ENCODE measurements at regions not wholly inside any gene's neighbourhood (a gene's known extent, or its start where the extent isn't known, plus 50 kb on each side); places are given as distances from the start of the nearest gene placed in this dataset.

- Histone ChIP-seq H3K9me3 (replicated peaks; ENCODE audit: control insufficient read depth, insufficient read depth, low read depth, low read length) (no peaks in the 10 kb centered on the region), H3K9me1 (ENCODE audit: control insufficient read depth, insufficient read depth, low read length) (no peaks in the 10 kb centered on the region), H3K27ac (ENCODE audit: extremely low read depth, low read depth, low read length) (no peak overlapping the region), H4K20me1 (replicated peaks; ENCODE audit: control insufficient read depth, insufficient read depth, low read length) (no peaks in the 10 kb centered on the region), H3K36me3 (ENCODE audit: control insufficient read depth, insufficient read depth, low read length) (no peaks in the 10 kb centered on the region), H3K4me2 (ENCODE audit: insufficient read depth, low read length) (no peak overlapping the region), H3K4me3 (no peak overlapping the region), H3K9ac (ENCODE audit: insufficient read depth in 1 of 2, low read depth in 2 of 2, low read length in 2 of 2) (no peak overlapping the region), H3K79me2 (ENCODE audit: control insufficient read depth, insufficient read depth, low read length) (no peaks in the 10 kb centered on the region), H3K4me1 (replicated peaks in 1 of 2; ENCODE audit: control insufficient read depth in 2 of 2, insufficient read depth in 2 of 2, low read length in 2 of 2) (no peaks in the 10 kb centered on the region), H2AFZ (ENCODE audit: low read depth, low read length) (no peak overlapping the region), H3K27me3 (ENCODE audit: control insufficient read depth in 2 of 2, insufficient read depth in 2 of 2, low read length in 2 of 2) (no peaks in the 10 kb centered on the region)
- FAIRE-seq (no peak), ATAC-seq (no peak), DNase-seq (ENCODE audit: extremely low read depth in 1 of 4, low spot score in 3 of 4) (no peak)
- BruUV-seq (replicated peaks), result no TSS peak
- no peak for TF ChIP-seq ZNF347 (CRISPR knock-in tag; IDR thresholded peaks at IDR 0.05; ENCODE audit: low read depth)
- peak; percentile 94 for TF ChIP-seq MAFG (tag; conservative IDR thresholded peaks at IDR 0.05)
- peak; percentile 100 for TF ChIP-seq MAFK (IDR thresholded peaks at IDR 0.05; ENCODE audit: low read length)
- TF ChIP-seq NCOA6 (IDR thresholded peaks at IDR 0.05), result no peak
- no peak for TF ChIP-seq PML (IDR thresholded peaks at IDR 0.05; ENCODE audit: low read length)
- TF ChIP-seq PRDM10 (IDR thresholded peaks at IDR 0.05; ENCODE audit: partially characterized antibody), result no peak
- TF ChIP-seq NFE2 (IDR thresholded peaks at IDR 0.05; ENCODE audit: low read depth), result peak; percentile 11; the same call in 1 of the 2 replicates
- peak; percentile 99 for TF ChIP-seq ZNF316 (IDR thresholded peaks at IDR 0.05)
- peak; percentile 100 for TF ChIP-seq MAFF (IDR thresholded peaks at IDR 0.05; ENCODE audit: low read length)
- no peak for TF ChIP-seq ESRRA (IDR thresholded peaks at IDR 0.05; ENCODE audit: borderline replicate concordance, low read depth)
- TF ChIP-seq SMAD1 (IDR thresholded peaks at IDR 0.05; ENCODE audit: low read depth, low read length, partially characterized antibody), result no peak
- TF ChIP-seq C11orf30 (IDR thresholded peaks at IDR 0.05; ENCODE audit: low read depth), result peak; percentile 96
- in situ Hi-C loops (cut with MboI) (no loop called here), intact Hi-C loops (cut with micrococcal nuclease) (no loop called here)
- ChIA-PET CTCF (ENCODE audit: low intra/inter-chr PET ratio) (no interaction called here), POLR2A (no interaction called here)
These were observed 1141.4 kb upstream of the ADGRB3 start for GRCh38 chr6:67493682-67494081.

All from K562 (cell line).